Hepatocyte (in vitro differentiated cells): ENCODE measurements at regions not wholly inside any gene's neighbourhood (a gene's known extent, or its start where the extent isn't known, plus 50 kb on each side); places are given as distances from the start of the nearest gene placed in this dataset.

Source experiments
- DNase-seq: peaks from one replicate; pipeline ENCODE4 v3.0.0-alpha.2; 2016; ENCODE audit warnings: low spot score
- H2AFZ ChIP-seq: fragments of 200-600 bp; sonication (generic); 2 replicates; pipeline ENCODE4 v1.6.0; 2016; ENCODE audit warnings: antibody characterized with exemption, mild to moderate bottlenecking
- H3K27ac ChIP-seq: fragments of 200-600 bp; sonication (generic); 2 replicates; pipeline ENCODE4 v1.5.1; 2016; ENCODE audit warnings: mild to moderate bottlenecking
- H3K27me3 ChIP-seq: fragments of 200-600 bp; sonication (generic); 2 replicates; pipeline ENCODE4 v1.6.1; 2016
- H3K36me3 ChIP-seq: fragments of 200-600 bp; sonication (generic); replicated peaks from 2 replicates; pipeline ENCODE4 v1.5.1; 2016; ENCODE audit warnings: low read depth; ENCODE audit not compliant: insufficient read depth
- H3K4me1 ChIP-seq: fragments of 200-600 bp; sonication (generic); 2 replicates; pipeline ENCODE4 v1.5.1; 2016; ENCODE audit warnings: mild to moderate bottlenecking, moderate library complexity; ENCODE audit not compliant: insufficient read depth
- H3K4me2 ChIP-seq: fragments of 200-600 bp; sonication (generic); 2 replicates; pipeline ENCODE4 v1.6.0; 2016
- H3K4me3 ChIP-seq: fragments of 200-600 bp; sonication (generic); 2 replicates; pipeline ENCODE4 v1.5.1; 2016; ENCODE audit warnings: mild to moderate bottlenecking
- H3K79me2 ChIP-seq: fragments of 200-600 bp; sonication (generic); 2 replicates; pipeline ENCODE4 v1.6.0; 2017; ENCODE audit warnings: mild to moderate bottlenecking
- H3K9me2 ChIP-seq: fragments of 200-600 bp; sonication (generic); replicated peaks from 2 replicates; pipeline ENCODE4 v1.6.0; 2017; ENCODE audit warnings: mild to moderate bottlenecking; ENCODE audit not compliant: insufficient read depth
- H3K9me3 ChIP-seq: fragments of 200-600 bp; sonication (generic); 2 replicates; pipeline ENCODE4 v1.5.1; 2016; ENCODE audit warnings: low read depth, mild to moderate bottlenecking
- H4K20me1 ChIP-seq: fragments of 200-600 bp; sonication (generic); 2 replicates; pipeline ENCODE4 v1.6.0; 2016; ENCODE audit warnings: mild to moderate bottlenecking; ENCODE audit not compliant: insufficient read depth, poor library complexity, severe bottlenecking
- CTCF ChIP-seq: fragments of 200-600 bp; sonication (generic); IDR thresholded peaks from 2 replicates; pipeline ENCODE4 v1.5.1; 2016; ENCODE audit warnings: antibody characterized with exemption, mild to moderate bottlenecking; ENCODE audit not compliant: poor library complexity
- EZH2 ChIP-seq: fragments of 200-600 bp; sonication (generic); IDR thresholded peaks from 2 replicates; pipeline ENCODE4 v1.6.1; 2016; ENCODE audit warnings: antibody characterized with exemption, mild to moderate bottlenecking, borderline replicate concordance
- EZH2phosphoT487 ChIP-seq: fragments of 200-600 bp; sonication (generic); IDR thresholded peaks from one replicate; pipeline ENCODE4 v1.6.1; 2018; ENCODE audit warnings: antibody characterized with exemption, mild to moderate bottlenecking, low read depth, moderate library complexity; ENCODE audit not compliant: unreplicated experiment, severe bottlenecking
- WGBS: methylation state at CpG from one replicate; pipeline ENCODE4 v1.1.6; 2016; ENCODE audit warnings: low lambda C conversion rate; ENCODE audit errors: missing lambda C conversion rate; 5-methylcytosine and 5-hydroxymethylcytosine counted together

- H3K4me3 ChIP-seq, result no peak overlapping the region
- no peak overlapping the region for H3K4me2 ChIP-seq
- no peaks in the 10 kb centered on the region for H3K36me3 ChIP-seq
- H3K27me3 ChIP-seq, result no peaks in the 10 kb centered on the region
- no peaks in the 10 kb centered on the region for H4K20me1 ChIP-seq
- no peaks in the 10 kb centered on the region for H3K9me3 ChIP-seq
- H2AFZ ChIP-seq, result no peak overlapping the region
- no peak overlapping the region for H3K27ac ChIP-seq
- 72% methylated on average over 2 of the region's 2 CpGs for WGBS
- DNase-seq, result no peak
- no peaks in the 10 kb centered on the region for H3K79me2 ChIP-seq
- H3K4me1 ChIP-seq, result no peaks in the 10 kb centered on the region
- TF ChIP-seq EZH2 (no peak), CTCF (no peak), EZH2phosphoT487 (no peak)
- no peaks in the 10 kb centered on the region for H3K9me2 ChIP-seq
These were observed 163.1 kb downstream of the TUSC7 start for GRCh38 chr3:116872688-116873087.

GRCh38 chr3:116873142-116873541 is 163.6 kb downstream of the TUSC7 start:
- DNase-seq, result no peak
- Histone ChIP-seq H3K9me2 (no peaks in the 10 kb centered on the region), H3K9me3 (no peaks in the 10 kb centered on the region), H3K27ac (no peak overlapping the region), H3K36me3 (no peaks in the 10 kb centered on the region), H3K4me2 (no peak overlapping the region), H3K4me1 (no peaks in the 10 kb centered on the region), H3K79me2 (no peaks in the 10 kb centered on the region), H2AFZ (no peak overlapping the region), H4K20me1 (no peaks in the 10 kb centered on the region), H3K4me3 (no peak overlapping the region), H3K27me3 (no peaks in the 10 kb centered on the region)
- 88% methylated on average over 3 of the region's 3 CpGs for WGBS
- TF ChIP-seq EZH2phosphoT487, result no peak
- no peak for TF ChIP-seq EZH2
- TF ChIP-seq CTCF, result no peak

- no peak overlapping the region for H3K4me2 ChIP-seq
- no peak overlapping the region for H2AFZ ChIP-seq
- no peaks in the 10 kb centered on the region for H3K79me2 ChIP-seq
- no peaks in the 10 kb centered on the region for H3K4me1 ChIP-seq
- H3K4me3 ChIP-seq, result no peak overlapping the region
- H3K27me3 ChIP-seq, result no peaks in the 10 kb centered on the region
- WGBS, result 95% methylated on average over 3 of the region's 3 CpGs
- no peak for TF ChIP-seq EZH2phosphoT487
- no peak for TF ChIP-seq CTCF
- no peak for TF ChIP-seq EZH2
- H3K9me2 ChIP-seq, result no peaks in the 10 kb centered on the region
- no peak overlapping the region for H3K27ac ChIP-seq
- no peaks in the 10 kb centered on the region for H3K9me3 ChIP-seq
- no peak for DNase-seq
- H3K36me3 ChIP-seq, result no peaks in the 10 kb centered on the region
- no peaks in the 10 kb centered on the region for H4K20me1 ChIP-seq
These were observed 168.4 kb downstream of the TUSC7 start for GRCh38 chr3:116877968-116878367.
